HG03457 (cell line): ENCODE measurements at regions not wholly inside any gene's neighbourhood (a gene's known extent, or its start where the extent isn't known, plus 50 kb on each side); places are given as distances from the start of the nearest gene placed in this dataset.
A peak's percentile ranks its signal among the peaks of the same experiment; 100 is the strongest.
"Not testable (repeated sequence)": the region's sequence is repeated elsewhere in the genome, so short reads cannot be mapped to it uniquely, and the experiment has no call there.

Source experiments
- ATAC-seq: cut with Tn5 transposase; IDR thresholded peaks from one replicate; pipeline ENCODE4 v1.9.1; 2021; ENCODE audit warnings: moderate number of reproducible peaks; ENCODE audit not compliant: unreplicated experiment

- no peak for ATAC-seq
These were observed 198.3 kb upstream of the STAC start for GRCh38 chr3:36182024-36182423.

- ATAC-seq = not testable (repeated sequence)
These were observed 193.1 kb upstream of the STAC start for GRCh38 chr3:36187197-36187596.

GRCh38 chr3:36192901-36193300 is 187.4 kb upstream of the STAC start:
- no peak for ATAC-seq

GRCh38 chr3:36193448-36193847 is 186.9 kb upstream of the STAC start:
- no peak for ATAC-seq

GRCh38 chr3:36196058-36196457 is 184.2 kb upstream of the STAC start:
- ATAC-seq = no peak

GRCh38 chr3:36197151-36197550 is 183.2 kb upstream of the STAC start:
- no peak for ATAC-seq

GRCh38 chr3:36201546-36201945 is 178.8 kb upstream of the STAC start:
- no peak for ATAC-seq

- no peak for ATAC-seq
These were observed 173.2 kb upstream of the STAC start for GRCh38 chr3:36206956-36207580.

- peak; percentile 52 for ATAC-seq
These were observed 169.3 kb upstream of the STAC start for GRCh38 chr3:36210840-36211651.

- ATAC-seq = peak; percentile 17
These were observed 168.7 kb upstream of the STAC start for GRCh38 chr3:36211652-36211999.

- ATAC-seq = no peak
These were observed 168.1 kb upstream of the STAC start for GRCh38 chr3:36212251-36212650.

GRCh38 chr3:36214460-36214859 is 165.8 kb upstream of the STAC start:
- ATAC-seq = no peak

- no peak for ATAC-seq
These were observed 165.1 kb upstream of the STAC start for GRCh38 chr3:36215241-36215640.

- ATAC-seq = no peak
These were observed 160.9 kb upstream of the STAC start for GRCh38 chr3:36219398-36219797.

- no peak for ATAC-seq
These were observed 160.1 kb upstream of the STAC start for GRCh38 chr3:36220173-36220572.

GRCh38 chr3:36221975-36222374 is 158.3 kb upstream of the STAC start:
- ATAC-seq = no peak

- ATAC-seq = no peak
These were observed 152.3 kb upstream of the STAC start for GRCh38 chr3:36227980-36228379.

GRCh38 chr3:36229496-36229895 is 150.8 kb upstream of the STAC start:
- ATAC-seq = no peak

- no peak for ATAC-seq
These were observed 147.4 kb upstream of the STAC start for GRCh38 chr3:36232797-36233489.

- no peak for ATAC-seq
These were observed 135.6 kb upstream of the STAC start for GRCh38 chr3:36244728-36245127.

GRCh38 chr3:36248374-36248773 is 131.9 kb upstream of the STAC start:
- ATAC-seq = no peak

- no peak for ATAC-seq
These were observed 130.1 kb upstream of the STAC start for GRCh38 chr3:36250191-36250590.
